H9 (cell line): ENCODE measurements at regions not wholly inside any gene's neighbourhood (a gene's known extent, or its start where the extent isn't known, plus 50 kb on each side); places are given as distances from the start of the nearest gene placed in this dataset.

ENCODE experiments used
- DNase-seq: peaks from one replicate; pipeline ENCODE4 v3.0.0-alpha.2; 2017
- H2AFZ ChIP-seq: one replicate; pipeline ENCODE4 v1.6.1; 2013; ENCODE audit warnings: mild to moderate bottlenecking, low read length, control low read depth, moderate library complexity
- H2AK5ac ChIP-seq: 2 replicates; pipeline ENCODE4 v1.6.1; 2013; ENCODE audit warnings: low read length, control low read depth, mixed read lengths; ENCODE audit not compliant: insufficient read length
- H2BK120ac ChIP-seq: one replicate; pipeline ENCODE4 v1.6.1; 2013; ENCODE audit warnings: low read depth, mild to moderate bottlenecking, low read length, control low read depth, inconsistent platforms; ENCODE audit not compliant: poor library complexity, severe bottlenecking
- H2BK12ac ChIP-seq: 2 replicates; pipeline ENCODE4 v1.6.1; 2013; ENCODE audit warnings: low read length, control low read depth, mixed read lengths, low read depth; ENCODE audit not compliant: insufficient read length
- H2BK15ac ChIP-seq: 2 replicates; pipeline ENCODE4 v1.6.1; 2013; ENCODE audit warnings: low read depth, low read length, control low read depth
- H2BK20ac ChIP-seq: one replicate; pipeline ENCODE4 v1.6.1; 2013; ENCODE audit warnings: low read depth, mild to moderate bottlenecking, low read length, control low read depth, inconsistent platforms; ENCODE audit not compliant: poor library complexity, severe bottlenecking
- H2BK5ac ChIP-seq: 2 replicates; pipeline ENCODE4 v1.6.1; 2013; ENCODE audit warnings: low read length, control low read depth, mixed read lengths; ENCODE audit not compliant: insufficient read length
- H3K14ac ChIP-seq: 2 replicates; pipeline ENCODE4 v1.6.1; 2013; ENCODE audit warnings: low read length, control low read depth; ENCODE audit not compliant: insufficient read depth
- H3K18ac ChIP-seq: 2 replicates; pipeline ENCODE4 v1.6.1; 2013; ENCODE audit warnings: low read depth, mild to moderate bottlenecking, mixed read lengths, low read length, control low read depth; ENCODE audit not compliant: insufficient read length
- H3K23ac ChIP-seq: 2 replicates; pipeline ENCODE4 v1.6.1; 2013; ENCODE audit warnings: low read length, control low read depth, mixed read lengths, low read depth; ENCODE audit not compliant: insufficient read length
- H3K23me2 ChIP-seq: 2 replicates; pipeline ENCODE4 v1.6.1; 2013; ENCODE audit warnings: low read depth, mild to moderate bottlenecking, mixed read lengths, low read length, control low read depth; ENCODE audit not compliant: insufficient read length, poor library complexity, severe bottlenecking
- H3K27ac ChIP-seq: 2 replicates; pipeline ENCODE4 v1.5.1; 2013; ENCODE audit warnings: low read length, control low read depth, mixed read lengths, low read depth; ENCODE audit not compliant: insufficient read length
- H3K27me3 ChIP-seq: 2 replicates; pipeline ENCODE4 v1.6.1; 2013; ENCODE audit warnings: low read length, control low read depth, inconsistent platforms; ENCODE audit not compliant: insufficient read depth
- H3K4ac ChIP-seq: 2 replicates; pipeline ENCODE4 v1.6.1; 2013; ENCODE audit warnings: low read depth, mild to moderate bottlenecking, control low read depth, inconsistent platforms, low read length, moderate library complexity
- H3K4me1 ChIP-seq: 2 replicates; pipeline ENCODE4 v1.6.1; 2013; ENCODE audit warnings: low read length, control low read depth, inconsistent platforms; ENCODE audit not compliant: insufficient read depth
- H3K4me2 ChIP-seq: 2 replicates; pipeline ENCODE4 v1.6.1; 2013; ENCODE audit warnings: low read length, control low read depth, mixed read lengths; ENCODE audit not compliant: insufficient read length, insufficient read depth
- H3K56ac ChIP-seq: 2 replicates; pipeline ENCODE4 v1.6.1; 2013; ENCODE audit warnings: low read depth, mild to moderate bottlenecking, mixed read lengths, low read length, control low read depth; ENCODE audit not compliant: insufficient read length
- H3K79me1 ChIP-seq: 2 replicates; pipeline ENCODE4 v1.6.1; 2013; ENCODE audit warnings: low read depth, mild to moderate bottlenecking, moderate library complexity, low read length, control low read depth, inconsistent platforms; ENCODE audit not compliant: insufficient read depth, poor library complexity, severe bottlenecking
- H3K79me2 ChIP-seq: 2 replicates; pipeline ENCODE4 v1.6.1; 2013; ENCODE audit warnings: low read length, control low read depth, inconsistent platforms; ENCODE audit not compliant: insufficient read depth
- H3K9ac ChIP-seq: 2 replicates; pipeline ENCODE4 v1.6.1; 2013; ENCODE audit warnings: low read length, control low read depth, mixed read lengths; ENCODE audit not compliant: insufficient read length; ENCODE audit errors: extremely low read depth
- H3K9me3 ChIP-seq: one replicate; pipeline ENCODE4 v1.6.1; 2013; ENCODE audit warnings: low read depth, low read length, inconsistent platforms; ENCODE audit not compliant: control insufficient read depth
- H3T11ph ChIP-seq: one replicate; pipeline ENCODE4 v1.6.1; 2013; ENCODE audit warnings: mild to moderate bottlenecking, low read length, control low read depth, inconsistent platforms
- H4K20me1 ChIP-seq: one replicate; pipeline ENCODE4 v1.6.1; 2013; ENCODE audit not compliant: control insufficient read depth, insufficient read length, insufficient read depth
- H4K5ac ChIP-seq: 2 replicates; pipeline ENCODE4 v1.6.1; 2013; ENCODE audit warnings: low read depth, mild to moderate bottlenecking, mixed read lengths, low read length, control low read depth; ENCODE audit not compliant: insufficient read length
- H4K8ac ChIP-seq: replicated peaks from 2 replicates; pipeline ENCODE4 v1.6.1; 2013; ENCODE audit warnings: low read length, control low read depth, mixed read lengths, low read depth; ENCODE audit not compliant: insufficient read length
- H4K91ac ChIP-seq: 2 replicates; pipeline ENCODE4 v1.6.1; 2013; ENCODE audit warnings: low read depth, mild to moderate bottlenecking, moderate library complexity, mixed read lengths, low read length, control low read depth; ENCODE audit not compliant: insufficient read length
- H3K27ac Mint-ChIP-seq, 3 experiments: 2 replicates in 2 of 3; 3 replicates in 1 of 3; pipeline ENCODE4 v1.8.0; 2020 to 2021; ENCODE audit warnings: mixed read lengths in 3 of 3, mild to moderate bottlenecking in 1 of 3, moderate library complexity in 1 of 3
- H3K27me3 Mint-ChIP-seq: 2 replicates; pipeline ENCODE4 v1.8.0; 2021; ENCODE audit warnings: low read depth, mild to moderate bottlenecking, moderate library complexity, mixed read lengths
- H3K36me3 Mint-ChIP-seq, 3 experiments: 2 replicates in 2 of 3; 3 replicates in 1 of 3; pipeline ENCODE4 v1.8.0; 2020 to 2021; ENCODE audit warnings: low read depth in 3 of 3, mixed read lengths in 3 of 3; ENCODE audit not compliant: insufficient read depth in 1 of 3
- H3K4me1 Mint-ChIP-seq, 2 experiments: 2 replicates each; pipeline ENCODE4 v1.8.0; 2020; ENCODE audit warnings: mixed read lengths in 2 of 2
- H3K4me3 Mint-ChIP-seq, 2 experiments: 2 replicates in 1 of 2; 3 replicates in 1 of 2; pipeline ENCODE4 v1.8.0; 2020 to 2021; ENCODE audit warnings: mild to moderate bottlenecking in 2 of 2, mixed read lengths in 2 of 2, moderate library complexity in 1 of 2
- H3K9me3 Mint-ChIP-seq, 2 experiments: 2 replicates in 1 of 2; 3 replicates in 1 of 2; pipeline ENCODE4 v1.8.0; 2020; ENCODE audit warnings: mild to moderate bottlenecking in 2 of 2, mixed read lengths in 2 of 2, moderate library complexity in 1 of 2
- WGBS: extraction: QIAGEN DNeasy Blood & Tissue Kit; methylation state at CpG from one replicate; pipeline ENCODE4 v1.1.7; 2013; ENCODE audit warnings: missing lambda C conversion rate, low lambda C conversion rate, mixed read lengths; ENCODE audit not compliant: insufficient read length; ENCODE audit errors: extremely low coverage; 5-methylcytosine and 5-hydroxymethylcytosine counted together
- TF ChIP-seq, protein P1 (sequence below): fragments of 200-600 bp; sonication (generic); conservative IDR thresholded peaks from 3 replicates; pipeline ENCODE4 v1.8.0; 2021; ENCODE audit warnings: antibody characterized with exemption, mild to moderate bottlenecking

DNA sequence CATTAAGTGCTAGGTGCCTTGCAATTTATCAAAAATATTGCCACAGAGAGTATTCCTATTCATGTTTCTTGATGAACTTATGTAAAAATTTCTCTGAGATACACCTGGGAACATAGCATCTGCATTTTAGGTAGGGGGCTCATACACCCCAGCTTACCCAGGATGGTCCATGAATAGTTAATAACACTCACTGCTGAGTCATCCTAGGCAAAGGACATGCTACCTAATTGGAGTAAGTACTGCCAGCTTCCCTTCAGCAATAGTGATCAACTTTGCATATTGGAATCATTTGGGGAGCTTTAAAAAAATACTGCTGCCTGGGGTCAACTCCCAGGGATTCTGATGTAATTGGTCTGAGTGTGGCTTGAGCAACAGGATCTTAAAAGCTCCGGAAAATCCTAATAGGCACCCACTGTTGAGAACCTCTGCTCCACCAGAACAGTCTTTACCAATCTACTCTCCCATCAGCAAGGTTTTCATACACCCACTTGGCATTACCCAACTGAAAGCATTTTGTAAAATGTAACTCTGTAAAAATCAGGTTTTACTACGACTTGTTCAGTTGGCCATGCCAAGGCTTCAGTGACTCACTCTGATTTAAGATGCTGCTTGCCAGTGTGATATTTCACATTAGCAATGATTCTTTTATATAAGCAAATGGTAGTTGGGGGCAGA is 67.2 kb upstream of the FNDC3A start:
- Histone ChIP-seq H3K23ac (no peak overlapping the region), H3K4me2 (no peak overlapping the region), H2BK120ac (no peak overlapping the region), H3K79me1 (no peaks in the 10 kb centered on the region), H3K79me2 (no peaks in the 10 kb centered on the region), H3K9ac (no peak overlapping the region), H3K14ac (no peak overlapping the region), H3K4ac (no peak overlapping the region), H2AK5ac (no peak overlapping the region), H4K91ac (no peak overlapping the region), H2BK15ac (no peak overlapping the region), H3K9me3 (no peaks in the 10 kb centered on the region), H4K20me1 (no peaks in the 10 kb centered on the region), H3K27me3 (no peaks in the 10 kb centered on the region), H3K23me2 (no peaks in the 10 kb centered on the region), H4K8ac (no peak overlapping the region), H2BK12ac (no peak overlapping the region), H3K27ac (no peak overlapping the region), H2AFZ (no peak overlapping the region), H3K56ac (no peak overlapping the region), H3K18ac (no peak overlapping the region), H4K5ac (no peak overlapping the region), H3T11ph (no peak overlapping the region), H3K4me1 (no peaks in the 10 kb centered on the region; the same call in 1 of the 2 replicates), H2BK5ac (no peak overlapping the region), H2BK20ac (no peak overlapping the region)
- Mint-ChIP-seq H3K9me3 (no peaks in the 10 kb centered on the region; a peak in 1 of 5 replicates), H3K27me3 (peaks cover 2% of the 10 kb centered on the region; the same call in 1 of the 2 replicates), H3K36me3 (no peaks in the 10 kb centered on the region), H3K27ac (no peak overlapping the region), H3K4me3 (no peak overlapping the region), H3K4me1 (peaks cover 2 to 3% of the 10 kb centered on the region in 2 experiments; a peak in 2 of 4 replicates)
- DNase-seq, result no peak
- TF ChIP-seq, protein P1, sequence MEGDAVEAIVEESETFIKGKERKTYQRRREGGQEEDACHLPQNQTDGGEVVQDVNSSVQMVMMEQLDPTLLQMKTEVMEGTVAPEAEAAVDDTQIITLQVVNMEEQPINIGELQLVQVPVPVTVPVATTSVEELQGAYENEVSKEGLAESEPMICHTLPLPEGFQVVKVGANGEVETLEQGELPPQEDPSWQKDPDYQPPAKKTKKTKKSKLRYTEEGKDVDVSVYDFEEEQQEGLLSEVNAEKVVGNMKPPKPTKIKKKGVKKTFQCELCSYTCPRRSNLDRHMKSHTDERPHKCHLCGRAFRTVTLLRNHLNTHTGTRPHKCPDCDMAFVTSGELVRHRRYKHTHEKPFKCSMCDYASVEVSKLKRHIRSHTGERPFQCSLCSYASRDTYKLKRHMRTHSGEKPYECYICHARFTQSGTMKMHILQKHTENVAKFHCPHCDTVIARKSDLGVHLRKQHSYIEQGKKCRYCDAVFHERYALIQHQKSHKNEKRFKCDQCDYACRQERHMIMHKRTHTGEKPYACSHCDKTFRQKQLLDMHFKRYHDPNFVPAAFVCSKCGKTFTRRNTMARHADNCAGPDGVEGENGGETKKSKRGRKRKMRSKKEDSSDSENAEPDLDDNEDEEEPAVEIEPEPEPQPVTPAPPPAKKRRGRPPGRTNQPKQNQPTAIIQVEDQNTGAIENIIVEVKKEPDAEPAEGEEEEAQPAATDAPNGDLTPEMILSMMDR, result no peak
- no CpG with 5 or more reads among the region's 2 CpGs for WGBS
